Trophoblast cell (in vitro differentiated cells and primary cell): ENCODE measurements at regions not wholly inside any gene's neighbourhood (a gene's known extent, or its start where the extent isn't known, plus 50 kb on each side); places are given as distances from the start of the nearest gene placed in this dataset.

Source experiments
- DNase-seq, 2 donors: peaks; one replicate each; pipeline ENCODE4 v3.0.0-alpha.2; 2016
- H2AFZ ChIP-seq: 2 replicates; pipeline ENCODE4 v1.6.1; 2013; ENCODE audit warnings: low read length, moderate library complexity, mild to moderate bottlenecking; ENCODE audit not compliant: insufficient read depth, poor library complexity
- H2AK5ac ChIP-seq: 2 replicates; pipeline ENCODE4 v1.6.1; 2013; ENCODE audit warnings: mild to moderate bottlenecking, low read length
- H2BK120ac ChIP-seq: 2 replicates; pipeline ENCODE4 v1.6.1; 2013; ENCODE audit warnings: low read length, mild to moderate bottlenecking, moderate library complexity; ENCODE audit not compliant: insufficient read depth, poor library complexity
- H2BK12ac ChIP-seq: 2 replicates; pipeline ENCODE4 v1.6.1; 2013; ENCODE audit warnings: mild to moderate bottlenecking, low read length, moderate library complexity
- H2BK5ac ChIP-seq: 2 replicates; pipeline ENCODE4 v1.6.1; 2013; ENCODE audit warnings: low read length, low read depth, moderate library complexity, mild to moderate bottlenecking; ENCODE audit not compliant: poor library complexity
- H3K14ac ChIP-seq: 2 replicates; pipeline ENCODE4 v1.6.1; 2013; ENCODE audit warnings: mild to moderate bottlenecking, low read length
- H3K18ac ChIP-seq: 2 replicates; pipeline ENCODE4 v1.6.1; 2013; ENCODE audit warnings: mild to moderate bottlenecking, low read length
- H3K23ac ChIP-seq: 2 replicates; pipeline ENCODE4 v1.6.1; 2013; ENCODE audit warnings: low read length
- H3K27ac ChIP-seq: 2 replicates; pipeline ENCODE4 v1.5.1; 2013; ENCODE audit warnings: low read depth, mild to moderate bottlenecking, inconsistent platforms, low read length, moderate library complexity
- H3K27me3 ChIP-seq: 2 replicates; pipeline ENCODE4 v1.6.1; 2013; ENCODE audit warnings: inconsistent platforms, mild to moderate bottlenecking, low read length, moderate library complexity; ENCODE audit not compliant: insufficient read depth
- H3K36me3 ChIP-seq, 2 experiments: 1 replicate in 1 of 2; 2 replicates in 1 of 2; pipeline ENCODE4 v1.6.1; 2013; ENCODE audit warnings: low read length in 2 of 2, mild to moderate bottlenecking in 2 of 2, moderate library complexity in 1 of 2; ENCODE audit not compliant: insufficient read depth in 2 of 2, control insufficient read depth in 1 of 2
- H3K4ac ChIP-seq: 2 replicates; pipeline ENCODE4 v1.6.1; 2013; ENCODE audit warnings: low read depth, mild to moderate bottlenecking, low read length, moderate library complexity
- H3K4me1 ChIP-seq, 2 experiments: 1 replicate in 1 of 2; 2 replicates in 1 of 2; pipeline ENCODE4 v1.6.1; 2013; ENCODE audit warnings: low read length in 2 of 2, mild to moderate bottlenecking in 2 of 2, moderate library complexity in 1 of 2; ENCODE audit not compliant: insufficient read depth in 2 of 2, control insufficient read depth in 1 of 2
- H3K4me2 ChIP-seq: 2 replicates; pipeline ENCODE4 v1.6.1; 2013; ENCODE audit warnings: inconsistent platforms, mild to moderate bottlenecking, low read length, moderate library complexity
- H3K4me3 ChIP-seq: 2 replicates; pipeline ENCODE4 v1.5.1; 2013; ENCODE audit warnings: mild to moderate bottlenecking, low read depth, low read length, inconsistent platforms
- H3K79me1 ChIP-seq: one replicate; pipeline ENCODE4 v1.6.1; 2013; ENCODE audit warnings: low read length
- H3K79me2 ChIP-seq: 2 replicates; pipeline ENCODE4 v1.6.1; 2013; ENCODE audit warnings: low read length, mild to moderate bottlenecking; ENCODE audit not compliant: control insufficient read depth, insufficient read depth, poor library complexity
- H3K9ac ChIP-seq: 2 replicates; pipeline ENCODE4 v1.6.1; 2013; ENCODE audit warnings: mild to moderate bottlenecking, low read length
- H3K9me3 ChIP-seq: 2 replicates; pipeline ENCODE4 v1.6.1; 2013; ENCODE audit warnings: low read depth, mild to moderate bottlenecking, control low read depth, inconsistent platforms, low read length; ENCODE audit not compliant: insufficient read depth
- H4K12ac ChIP-seq: 2 replicates; pipeline ENCODE4 v1.6.1; 2013; ENCODE audit warnings: low read depth, mild to moderate bottlenecking, low read length, moderate library complexity
- H4K8ac ChIP-seq: 2 replicates; pipeline ENCODE4 v1.6.1; 2013; ENCODE audit warnings: low read depth, mild to moderate bottlenecking, low read length, moderate library complexity
- H4K91ac ChIP-seq: one replicate; pipeline ENCODE4 v1.6.1; 2013; ENCODE audit warnings: low read depth, mild to moderate bottlenecking, low read length, moderate library complexity
- WGBS: extraction: QIAGEN DNeasy Blood & Tissue Kit; methylation state at CpG from one replicate; pipeline ENCODE4 v1.1.7; 2013; ENCODE audit warnings: missing lambda C conversion rate; ENCODE audit not compliant: insufficient read length, insufficient coverage; ENCODE audit errors: extremely low coverage; 5-methylcytosine and 5-hydroxymethylcytosine counted together

DNA sequence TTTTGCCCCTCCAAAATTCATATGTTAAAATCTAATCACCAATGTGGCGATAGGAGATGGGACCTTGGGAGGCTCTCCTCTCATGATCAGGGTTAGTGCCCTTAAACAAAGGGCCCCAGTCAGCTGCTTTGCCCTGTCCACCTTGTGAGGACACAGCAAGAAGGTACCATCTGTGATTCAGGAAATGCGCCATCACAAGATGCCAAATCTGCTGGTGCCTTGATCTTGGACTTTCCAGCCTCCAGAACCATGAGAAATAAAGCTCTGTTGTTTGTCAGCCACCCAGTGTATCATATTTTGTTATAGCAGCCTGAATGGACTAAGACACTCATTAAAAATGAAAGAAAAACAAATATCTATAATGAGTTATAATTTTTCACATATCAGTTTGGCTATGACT, 63.0 kb upstream of the NKD1 start:
- Histone ChIP-seq H3K4me2 (no peak overlapping the region), H4K8ac (no peak overlapping the region), H2BK12ac (no peak overlapping the region), H2BK5ac (no peak overlapping the region), H3K9ac (no peak overlapping the region), H2BK120ac (no peak overlapping the region), H3K9me3 (peaks cover 5% of the 10 kb centered on the region), H3K4ac (no peak overlapping the region), H3K36me3 (no peaks in the 10 kb centered on the region), H3K14ac (no peak overlapping the region), H3K4me1 (no peaks in the 10 kb centered on the region), H3K23ac (no peak overlapping the region), H2AFZ (no peak overlapping the region), H4K12ac (no peak overlapping the region), H3K27ac (no peak overlapping the region), H3K18ac (no peak overlapping the region), H3K27me3 (no peaks in the 10 kb centered on the region), H3K79me2 (no peaks in the 10 kb centered on the region), H2AK5ac (no peak overlapping the region), H3K79me1 (no peaks in the 10 kb centered on the region), H3K4me3 (no peak overlapping the region), H4K91ac (no peak overlapping the region)
- no peak for DNase-seq
- WGBS, result no CpG with 5 or more reads among the region's 2 CpGs

DNA sequence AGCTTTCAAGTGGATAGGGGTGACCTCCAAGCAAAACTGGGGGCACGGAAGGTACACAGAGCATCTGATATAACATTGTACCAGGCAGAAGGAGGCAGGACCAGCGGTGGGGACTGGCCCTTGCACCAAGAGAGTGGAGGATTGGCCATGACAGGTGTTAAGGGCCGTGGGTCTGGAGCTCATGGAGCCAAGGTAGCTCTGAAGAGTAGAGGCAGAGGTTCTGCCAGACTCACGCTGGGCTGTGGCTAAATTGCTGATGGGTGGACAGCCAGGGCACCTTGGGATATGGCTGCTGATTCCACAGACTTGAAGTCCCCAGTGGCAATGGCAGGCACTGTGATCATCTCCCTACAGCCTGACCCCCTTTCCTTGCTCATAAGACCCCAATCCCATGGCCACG, 65.9 kb upstream of the NKD1 start:
- H3K79me1 ChIP-seq, result no peaks in the 10 kb centered on the region
- H3K27me3 ChIP-seq, result no peaks in the 10 kb centered on the region
- H3K4me2 ChIP-seq, result no peak overlapping the region
- no peak overlapping the region for H4K12ac ChIP-seq
- no peak overlapping the region for H3K27ac ChIP-seq
- no peak overlapping the region for H3K9ac ChIP-seq
- no peaks in the 10 kb centered on the region for H3K36me3 ChIP-seq
- no peak overlapping the region for H2BK120ac ChIP-seq
- no peaks in the 10 kb centered on the region for H3K4me1 ChIP-seq
- H2BK5ac ChIP-seq, result no peak overlapping the region
- H3K23ac ChIP-seq, result no peak overlapping the region
- DNase-seq, result no peak
- H3K9me3 ChIP-seq, result peaks cover 4% of the 10 kb centered on the region
- no peak overlapping the region for H2AK5ac ChIP-seq
- no peaks in the 10 kb centered on the region for H3K79me2 ChIP-seq
- H3K14ac ChIP-seq, result no peak overlapping the region
- no CpG with 5 or more reads among the region's 5 CpGs for WGBS
- H2BK12ac ChIP-seq, result no peak overlapping the region
- H3K4me3 ChIP-seq, result no peak overlapping the region
- H2AFZ ChIP-seq, result no peak overlapping the region
- no peak overlapping the region for H3K18ac ChIP-seq
- no peak overlapping the region for H4K8ac ChIP-seq
- H3K4ac ChIP-seq, result no peak overlapping the region
- no peak overlapping the region for H4K91ac ChIP-seq

DNA sequence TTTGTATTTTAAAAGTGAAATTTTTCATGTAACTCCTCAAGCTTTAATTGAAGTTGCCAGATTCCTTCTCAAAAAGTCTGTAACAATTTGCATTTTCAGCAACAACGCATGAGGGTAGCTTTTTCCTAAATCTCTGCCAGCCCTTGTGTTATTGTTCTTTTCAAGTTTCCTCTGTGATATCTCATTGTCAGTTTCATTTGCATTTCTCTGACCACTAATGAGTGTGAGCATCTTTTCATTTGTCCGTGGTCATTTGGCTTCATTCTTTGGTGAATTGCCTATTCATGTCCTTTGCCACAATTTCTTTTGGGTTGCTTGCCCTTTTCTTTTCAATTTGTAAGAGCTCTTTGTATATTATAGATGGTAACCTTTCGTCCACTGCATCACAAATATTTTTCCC, 68.0 kb upstream of the NKD1 start:
- WGBS, result no CpG with 5 or more reads among the region's 3 CpGs
- no peak overlapping the region for H2BK5ac ChIP-seq

DNA sequence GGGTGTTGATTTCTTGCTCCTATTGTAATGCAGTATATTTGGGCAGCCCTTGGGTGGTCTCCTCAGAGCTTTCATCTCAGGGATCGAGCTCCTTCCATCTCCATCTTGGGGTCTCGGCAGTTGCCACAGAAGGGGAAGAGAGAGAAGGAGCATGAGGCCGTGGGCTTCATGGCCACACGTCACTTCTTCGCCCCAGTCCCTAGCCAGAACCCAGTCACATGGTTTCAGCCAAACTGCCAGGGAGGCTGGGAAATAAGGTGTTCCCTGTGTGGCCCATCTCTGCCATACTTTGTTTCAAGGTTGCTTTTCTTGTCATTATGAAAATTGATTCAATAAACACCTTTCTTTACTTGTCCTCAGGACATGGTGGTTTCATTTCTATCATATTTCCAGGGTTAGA, 68.4 kb upstream of the NKD1 start:
- no CpG with 5 or more reads among the region's 5 CpGs for WGBS
- no peaks in the 10 kb centered on the region for H3K36me3 ChIP-seq

More for the DNA sequence above, 68.0 kb upstream of the NKD1 start:
- Histone ChIP-seq H3K27ac (no peak overlapping the region), H3K23ac (no peak overlapping the region), H3K14ac (no peak overlapping the region), H2BK120ac (no peak overlapping the region), H2AFZ (no peak overlapping the region), H3K4me2 (no peak overlapping the region), H3K9me3 (peaks cover 3% of the 10 kb centered on the region), H3K9ac (no peak overlapping the region), H2BK12ac (no peak overlapping the region), H3K4ac (no peak overlapping the region), H2AK5ac (no peak overlapping the region), H4K91ac (no peak overlapping the region), H3K4me3 (no peak overlapping the region), H3K79me2 (no peaks in the 10 kb centered on the region), H3K79me1 (no peaks in the 10 kb centered on the region), H3K18ac (no peak overlapping the region), H4K12ac (no peak overlapping the region), H4K8ac (no peak overlapping the region), H3K27me3 (no peaks in the 10 kb centered on the region), H3K4me1 (no peaks in the 10 kb centered on the region), H3K36me3 (no peaks in the 10 kb centered on the region)
- DNase-seq, result no peak

More for the DNA sequence above, 68.4 kb upstream of the NKD1 start:
- no peak overlapping the region for H3K9ac ChIP-seq
- H3K27me3 ChIP-seq, result no peaks in the 10 kb centered on the region
- H3K27ac ChIP-seq, result no peak overlapping the region
- no peak overlapping the region for H2AK5ac ChIP-seq
- no peak overlapping the region for H3K4ac ChIP-seq
- no peaks in the 10 kb centered on the region for H3K4me1 ChIP-seq
- H4K8ac ChIP-seq, result no peak overlapping the region
- peaks cover 2% of the 10 kb centered on the region for H3K9me3 ChIP-seq
- H2AFZ ChIP-seq, result no peak overlapping the region
- H4K91ac ChIP-seq, result no peak overlapping the region
- H3K79me2 ChIP-seq, result no peaks in the 10 kb centered on the region
- no peak overlapping the region for H3K18ac ChIP-seq
- no peak overlapping the region for H3K14ac ChIP-seq
- H2BK5ac ChIP-seq, result no peak overlapping the region
- no peak overlapping the region for H3K4me2 ChIP-seq
- no peak overlapping the region for H4K12ac ChIP-seq
- H3K23ac ChIP-seq, result no peak overlapping the region
- DNase-seq, result no peak
- H3K79me1 ChIP-seq, result no peaks in the 10 kb centered on the region
- H3K4me3 ChIP-seq, result no peak overlapping the region
- no peak overlapping the region for H2BK12ac ChIP-seq
- no peak overlapping the region for H2BK120ac ChIP-seq
